ENCODE measurements at regions not wholly inside any gene's neighbourhood (a gene's known extent, or its start where the extent isn't known, plus 50 kb on each side); places are given as distances from the start of the nearest gene placed in this dataset.

DNA sequence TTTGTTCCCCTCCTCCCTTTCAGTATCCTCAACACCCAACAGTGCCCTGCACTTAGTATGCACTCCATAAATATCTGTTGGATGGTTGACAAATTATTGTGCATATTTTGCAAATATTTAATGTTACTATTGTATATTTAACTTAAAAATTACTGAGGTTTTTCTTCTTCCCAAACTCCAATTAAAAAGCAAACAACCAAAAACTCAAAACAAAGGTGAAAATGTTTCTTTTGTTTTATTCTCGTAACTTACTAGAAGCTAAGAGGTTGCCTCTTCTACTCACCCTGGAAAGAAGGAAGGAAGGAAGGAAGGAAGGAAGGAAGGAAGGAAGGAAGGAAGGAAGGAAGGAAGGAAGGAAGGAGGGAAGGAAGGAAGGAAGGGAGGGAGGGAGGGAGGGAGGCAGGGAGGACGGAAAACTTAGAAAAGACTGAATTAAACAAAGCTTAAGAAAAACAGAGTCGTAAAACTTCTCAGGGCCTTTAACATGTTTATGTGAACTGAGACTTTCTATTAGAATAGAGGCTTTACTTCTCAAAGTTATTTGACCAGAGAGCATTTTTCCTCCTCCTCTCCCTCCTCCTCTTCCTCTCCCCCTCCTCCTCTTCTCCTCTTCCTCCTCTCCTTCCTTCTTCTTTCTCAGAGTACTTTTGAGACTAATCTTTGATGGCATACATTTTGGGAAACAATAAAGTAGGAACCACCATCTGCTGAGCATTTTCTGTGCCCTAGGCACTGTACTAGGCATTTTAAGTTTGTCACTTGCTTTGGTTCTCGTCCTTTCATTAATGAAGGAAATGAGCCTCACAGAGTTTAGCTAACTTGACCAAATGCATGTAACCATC, 396.6 kb upstream of the WWC1 start:
- Histone ChIP-seq H3K36me3 (ENCODE audit: control insufficient read depth, insufficient read depth, low read length) (no peaks in the 10 kb centered on the region), H3K4me3 (ENCODE audit: insufficient read depth, low read depth, low read length, poor library complexity, severe bottlenecking) (no peak overlapping the region), H3K27me3 (replicated peaks; ENCODE audit: control insufficient read depth, insufficient read depth, low read length, poor library complexity, severe bottlenecking) (no peaks in the 10 kb centered on the region), H3K9me3 (ENCODE audit: control insufficient read depth, low read length) (no peaks in the 10 kb centered on the region), H3K27ac (ENCODE audit: insufficient read depth, low read length, poor library complexity, severe bottlenecking) (no peak overlapping the region), H3K4me1 (ENCODE audit: control insufficient read depth, insufficient read depth, low read length, poor library complexity, severe bottlenecking) (no peaks in the 10 kb centered on the region)
- no peak for DNase-seq

DNA sequence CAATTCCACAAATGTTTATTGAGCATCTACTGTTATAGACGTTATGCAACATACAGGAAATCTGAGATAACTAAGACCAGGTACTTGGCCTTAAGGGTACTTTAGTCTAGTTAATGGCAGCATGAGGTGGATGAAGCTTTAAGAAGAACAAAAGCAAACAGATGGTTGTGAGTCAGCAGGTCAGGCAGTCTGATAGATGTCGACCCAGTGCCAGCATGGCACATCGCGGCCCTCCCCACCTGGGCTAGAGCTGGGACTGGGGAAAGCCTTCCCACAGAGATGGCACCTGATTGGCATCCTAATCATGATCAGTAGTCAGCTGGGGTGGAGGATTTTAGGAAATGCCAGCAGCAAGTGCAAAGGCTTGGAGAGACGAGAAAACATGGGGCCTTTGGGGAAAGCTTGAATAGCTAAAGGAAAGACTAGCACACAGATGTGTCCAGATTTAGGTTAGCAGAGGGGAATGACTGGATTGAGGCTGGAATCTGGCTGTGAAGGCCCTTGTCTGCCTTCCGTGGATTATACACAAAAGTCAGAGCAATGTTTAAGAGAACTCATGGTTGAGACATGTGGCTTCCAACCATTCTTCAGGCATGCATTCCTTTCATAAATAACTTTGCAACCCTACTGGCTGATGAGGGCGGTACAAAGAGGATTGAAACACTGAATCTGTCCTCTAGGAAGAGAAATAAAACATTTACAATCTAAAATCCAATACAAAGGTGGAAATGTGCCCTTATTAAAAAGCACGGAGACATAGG, 395.4 kb upstream of the WWC1 start:
- Histone ChIP-seq H3K4me3 (ENCODE audit: insufficient read depth, low read depth, low read length, poor library complexity, severe bottlenecking) (no peak overlapping the region), H3K36me3 (ENCODE audit: control insufficient read depth, insufficient read depth, low read length) (no peaks in the 10 kb centered on the region), H3K27me3 (replicated peaks; ENCODE audit: control insufficient read depth, insufficient read depth, low read length, poor library complexity, severe bottlenecking) (no peaks in the 10 kb centered on the region), H3K9me3 (ENCODE audit: control insufficient read depth, low read length) (no peaks in the 10 kb centered on the region), H3K27ac (ENCODE audit: insufficient read depth, low read length, poor library complexity, severe bottlenecking) (no peak overlapping the region), H3K4me1 (ENCODE audit: control insufficient read depth, insufficient read depth, low read length, poor library complexity, severe bottlenecking) (no peaks in the 10 kb centered on the region)
- no peak for DNase-seq

DNA sequence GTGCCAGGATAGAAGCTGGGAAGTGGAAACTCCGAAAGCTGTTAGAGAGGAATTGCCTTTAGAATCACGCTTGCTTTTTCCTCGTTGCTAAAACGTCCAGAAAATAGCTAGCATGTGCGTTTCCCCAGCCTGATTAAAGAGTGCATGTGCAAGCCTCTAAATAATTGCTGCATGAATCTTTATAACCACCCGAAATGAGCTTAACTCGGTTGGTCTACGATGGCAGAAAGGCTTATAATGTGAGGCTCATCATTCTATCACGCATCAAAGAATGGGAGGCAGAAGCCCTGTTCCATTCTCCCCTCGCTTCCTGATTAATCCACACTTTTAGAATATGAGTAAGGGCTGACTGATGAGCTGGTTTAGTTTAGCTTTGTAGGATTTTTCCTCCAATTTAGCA, 394.6 kb upstream of the WWC1 start:
- DNase-seq = no peak
- H3K36me3 ChIP-seq (ENCODE audit: control insufficient read depth, insufficient read depth, low read length) = no peaks in the 10 kb centered on the region

DNA sequence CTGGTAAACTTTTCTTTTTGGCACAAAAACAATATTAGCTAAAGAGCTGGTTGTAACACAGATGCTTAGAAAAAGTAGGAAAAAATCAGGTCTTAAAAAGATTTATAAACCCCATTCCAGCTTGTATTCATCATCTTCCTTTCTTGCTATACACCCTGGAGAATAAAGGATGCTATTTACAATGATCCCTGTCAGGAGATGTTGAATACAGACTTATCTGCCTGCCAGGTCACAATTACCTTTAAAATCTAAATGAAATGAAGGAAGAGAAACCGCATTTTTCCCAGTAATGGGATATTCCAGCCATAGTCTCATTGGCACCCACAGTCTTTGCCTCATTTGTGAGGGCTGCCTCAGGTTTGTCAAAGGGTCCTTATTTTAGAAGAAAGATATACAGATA, 394.1 kb upstream of the WWC1 start:
- no peak for DNase-seq
- no peak overlapping the region for H3K27ac ChIP-seq (ENCODE audit: insufficient read depth, low read length, poor library complexity, severe bottlenecking)
- H3K9me3 ChIP-seq (ENCODE audit: control insufficient read depth, low read length) = no peaks in the 10 kb centered on the region
- H3K4me1 ChIP-seq (ENCODE audit: control insufficient read depth, insufficient read depth, low read length, poor library complexity, severe bottlenecking) = no peaks in the 10 kb centered on the region
- H3K27me3 ChIP-seq (replicated peaks; ENCODE audit: control insufficient read depth, insufficient read depth, low read length, poor library complexity, severe bottlenecking) = no peaks in the 10 kb centered on the region
- no peak overlapping the region for H3K4me3 ChIP-seq (ENCODE audit: insufficient read depth, low read depth, low read length, poor library complexity, severe bottlenecking)
- no peaks in the 10 kb centered on the region for H3K36me3 ChIP-seq (ENCODE audit: control insufficient read depth, insufficient read depth, low read length)

More for the DNA sequence above, 394.6 kb upstream of the WWC1 start:
- Histone ChIP-seq H3K4me1 (ENCODE audit: control insufficient read depth, insufficient read depth, low read length, poor library complexity, severe bottlenecking) (no peaks in the 10 kb centered on the region), H3K27me3 (replicated peaks; ENCODE audit: control insufficient read depth, insufficient read depth, low read length, poor library complexity, severe bottlenecking) (no peaks in the 10 kb centered on the region), H3K4me3 (ENCODE audit: insufficient read depth, low read depth, low read length, poor library complexity, severe bottlenecking) (no peak overlapping the region), H3K27ac (ENCODE audit: insufficient read depth, low read length, poor library complexity, severe bottlenecking) (no peak overlapping the region), H3K9me3 (ENCODE audit: control insufficient read depth, low read length) (no peaks in the 10 kb centered on the region)

DNA sequence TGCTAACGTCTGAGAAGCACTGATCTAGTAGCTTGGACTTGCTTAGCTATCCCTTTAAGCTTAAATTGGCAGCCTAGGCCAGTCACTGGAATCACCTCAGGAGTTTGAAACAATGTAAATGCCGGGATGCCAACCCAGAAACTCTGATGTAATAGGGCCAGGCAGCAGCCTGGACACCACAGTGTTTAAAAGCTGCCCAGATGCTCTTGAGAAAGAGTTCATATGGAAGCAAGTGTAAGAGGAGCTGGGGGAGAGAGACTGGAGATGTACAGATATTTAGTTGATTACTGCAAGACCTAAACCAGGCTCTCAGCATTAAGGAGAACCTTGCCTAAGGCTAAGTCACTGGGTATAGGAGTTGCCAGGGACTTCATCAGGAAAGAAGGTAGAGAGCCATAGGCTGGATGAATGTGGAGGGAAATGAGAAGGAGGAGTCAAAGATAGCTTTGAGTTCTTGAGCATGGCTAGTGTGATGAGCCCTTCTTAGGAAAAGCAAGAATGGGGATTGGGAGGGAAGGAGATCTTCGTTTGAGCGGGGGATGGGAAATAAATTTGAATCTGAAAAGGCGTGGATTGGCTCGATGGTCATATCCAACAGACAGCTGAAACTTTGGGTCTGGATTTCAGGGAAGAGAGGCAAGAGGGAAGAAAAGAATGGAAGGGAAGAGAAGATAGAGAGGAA, 392.9 kb upstream of the WWC1 start:
- Histone ChIP-seq H3K36me3 (ENCODE audit: control insufficient read depth, insufficient read depth, low read length) (no peaks in the 10 kb centered on the region), H3K27me3 (replicated peaks; ENCODE audit: control insufficient read depth, insufficient read depth, low read length, poor library complexity, severe bottlenecking) (no peaks in the 10 kb centered on the region), H3K9me3 (ENCODE audit: control insufficient read depth, low read length) (no peaks in the 10 kb centered on the region), H3K4me1 (ENCODE audit: control insufficient read depth, insufficient read depth, low read length, poor library complexity, severe bottlenecking) (no peaks in the 10 kb centered on the region), H3K27ac (ENCODE audit: insufficient read depth, low read length, poor library complexity, severe bottlenecking) (no peak overlapping the region), H3K4me3 (ENCODE audit: insufficient read depth, low read depth, low read length, poor library complexity, severe bottlenecking) (no peak overlapping the region)
- no peak for DNase-seq

DNA sequence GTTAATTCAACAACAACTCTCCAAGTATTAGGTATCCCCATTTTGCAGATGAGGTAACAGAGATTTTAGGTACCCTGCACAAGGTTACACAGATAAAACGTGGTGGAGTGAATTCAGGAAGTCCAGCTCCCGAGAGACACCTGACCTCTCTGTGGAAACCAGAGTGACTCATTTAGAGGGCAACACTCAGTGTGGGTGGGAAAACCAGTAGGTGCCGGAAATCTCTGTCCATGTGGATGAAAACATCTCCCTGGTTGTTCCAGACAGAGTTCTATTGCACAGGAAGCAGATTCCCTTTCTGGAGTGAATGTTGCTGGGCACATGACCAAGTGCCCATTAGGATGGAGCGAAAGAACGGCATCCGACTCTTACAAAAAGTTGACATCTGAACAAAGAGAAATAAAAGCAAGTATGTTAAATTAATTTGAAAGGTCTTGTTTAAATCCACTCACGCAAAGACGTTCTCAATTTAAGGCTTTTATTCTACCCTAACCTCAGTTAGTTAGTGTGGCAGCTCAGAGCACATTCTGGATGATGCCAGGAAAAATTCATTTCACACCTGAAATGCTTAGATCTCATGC, 391.9 kb upstream of the WWC1 start:
- no peaks in the 10 kb centered on the region for H3K36me3 ChIP-seq (ENCODE audit: control insufficient read depth, insufficient read depth, low read length)
- H3K27me3 ChIP-seq (replicated peaks; ENCODE audit: control insufficient read depth, insufficient read depth, low read length, poor library complexity, severe bottlenecking) = no peaks in the 10 kb centered on the region
- no peak for DNase-seq
- H3K4me1 ChIP-seq (ENCODE audit: control insufficient read depth, insufficient read depth, low read length, poor library complexity, severe bottlenecking) = no peaks in the 10 kb centered on the region
- H3K27ac ChIP-seq (ENCODE audit: insufficient read depth, low read length, poor library complexity, severe bottlenecking) = no peak overlapping the region
- H3K9me3 ChIP-seq (ENCODE audit: control insufficient read depth, low read length) = no peaks in the 10 kb centered on the region
- H3K4me3 ChIP-seq (ENCODE audit: insufficient read depth, low read depth, low read length, poor library complexity, severe bottlenecking) = no peak overlapping the region

DNA sequence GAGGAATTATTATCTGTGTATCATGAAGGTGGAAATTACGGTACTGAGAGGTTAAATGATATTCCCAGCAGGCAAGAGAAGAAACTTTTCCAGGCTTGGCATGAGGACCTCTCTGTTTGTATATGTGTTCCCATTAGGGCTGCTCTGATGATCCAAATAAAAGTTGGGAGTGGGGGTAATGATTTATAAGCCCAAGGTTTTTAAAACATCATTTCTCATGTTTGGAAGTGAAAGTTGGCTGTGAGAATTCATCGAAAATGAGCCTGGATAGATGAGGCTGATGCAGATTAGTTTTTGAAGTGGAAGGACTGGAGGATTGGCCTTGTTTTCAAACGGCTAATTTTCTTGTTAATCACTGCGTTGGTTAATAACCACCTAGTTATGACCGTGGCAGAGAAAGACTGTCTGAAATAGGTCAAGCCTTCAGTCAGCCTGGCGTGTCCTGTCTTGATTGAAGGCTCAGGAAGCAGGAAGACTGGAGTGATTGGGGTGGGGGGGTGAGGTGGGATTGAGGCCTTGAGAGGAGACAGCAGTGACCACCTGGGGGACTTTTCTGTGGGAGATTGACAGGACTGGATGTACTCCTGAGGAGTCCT, 391.0 kb upstream of the WWC1 start:
- no peak overlapping the region for H3K4me3 ChIP-seq (ENCODE audit: insufficient read depth, low read depth, low read length, poor library complexity, severe bottlenecking)
- no peak for DNase-seq
- no peaks in the 10 kb centered on the region for H3K36me3 ChIP-seq (ENCODE audit: control insufficient read depth, insufficient read depth, low read length)
- H3K27me3 ChIP-seq (replicated peaks; ENCODE audit: control insufficient read depth, insufficient read depth, low read length, poor library complexity, severe bottlenecking) = no peaks in the 10 kb centered on the region
- no peaks in the 10 kb centered on the region for H3K4me1 ChIP-seq (ENCODE audit: control insufficient read depth, insufficient read depth, low read length, poor library complexity, severe bottlenecking)
- no peak overlapping the region for H3K27ac ChIP-seq (ENCODE audit: insufficient read depth, low read length, poor library complexity, severe bottlenecking)
- H3K9me3 ChIP-seq (ENCODE audit: control insufficient read depth, low read length) = no peaks in the 10 kb centered on the region

DNA sequence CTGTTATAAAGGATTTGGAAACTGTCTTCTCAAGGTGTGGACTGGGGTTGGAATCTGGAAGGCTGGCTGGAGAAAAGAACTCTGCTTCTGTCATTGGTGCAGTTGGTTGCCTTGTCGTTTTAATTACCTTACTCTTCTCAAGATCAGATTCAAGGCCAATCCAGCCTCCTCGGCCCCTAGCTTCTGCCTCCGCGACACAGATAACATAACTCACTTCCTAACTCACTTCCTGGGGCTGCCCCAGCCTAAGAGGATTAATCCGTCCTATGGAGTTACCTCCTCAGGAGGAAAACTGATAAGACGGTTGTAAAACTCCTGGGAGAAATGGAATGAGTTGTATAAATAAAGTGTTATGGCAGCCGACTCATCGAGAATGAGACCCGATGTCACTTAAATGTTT, 389.1 kb upstream of the WWC1 start:
- DNase-seq = no peak
- Histone ChIP-seq H3K27ac (ENCODE audit: insufficient read depth, low read length, poor library complexity, severe bottlenecking) (no peak overlapping the region), H3K9me3 (ENCODE audit: control insufficient read depth, low read length) (no peaks in the 10 kb centered on the region), H3K36me3 (ENCODE audit: control insufficient read depth, insufficient read depth, low read length) (no peaks in the 10 kb centered on the region), H3K4me1 (ENCODE audit: control insufficient read depth, insufficient read depth, low read length, poor library complexity, severe bottlenecking) (no peaks in the 10 kb centered on the region), H3K4me3 (ENCODE audit: insufficient read depth, low read depth, low read length, poor library complexity, severe bottlenecking) (no peak overlapping the region), H3K27me3 (replicated peaks; ENCODE audit: control insufficient read depth, insufficient read depth, low read length, poor library complexity, severe bottlenecking) (no peaks in the 10 kb centered on the region)

DNA sequence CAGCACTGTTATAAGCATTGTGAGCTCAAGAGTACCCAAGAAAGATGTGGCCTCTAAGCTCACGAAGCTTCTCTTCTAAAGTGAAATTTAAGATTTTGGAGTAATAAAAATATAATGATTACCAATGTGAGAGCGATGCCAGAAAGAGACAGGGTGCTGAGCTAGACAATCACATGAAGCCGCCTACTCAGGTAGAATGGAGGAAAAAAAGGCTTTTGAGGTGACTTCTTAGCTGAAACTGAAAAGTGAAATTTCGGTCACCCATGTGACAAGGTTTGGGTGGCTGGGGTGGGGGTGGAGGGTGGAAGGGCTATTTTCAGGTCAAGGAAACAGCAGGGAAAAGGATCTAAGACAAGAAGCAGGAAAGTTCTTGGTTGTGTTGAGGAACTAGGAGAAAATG, 388.2 kb upstream of the WWC1 start:
- no peak overlapping the region for H3K27ac ChIP-seq (ENCODE audit: insufficient read depth, low read length, poor library complexity, severe bottlenecking)
- DNase-seq = no peak
- H3K4me3 ChIP-seq (ENCODE audit: insufficient read depth, low read depth, low read length, poor library complexity, severe bottlenecking) = no peak overlapping the region
- H3K27me3 ChIP-seq (replicated peaks; ENCODE audit: control insufficient read depth, insufficient read depth, low read length, poor library complexity, severe bottlenecking) = no peaks in the 10 kb centered on the region
- H3K9me3 ChIP-seq (ENCODE audit: control insufficient read depth, low read length) = no peaks in the 10 kb centered on the region
- no peaks in the 10 kb centered on the region for H3K36me3 ChIP-seq (ENCODE audit: control insufficient read depth, insufficient read depth, low read length)
- no peaks in the 10 kb centered on the region for H3K4me1 ChIP-seq (ENCODE audit: control insufficient read depth, insufficient read depth, low read length, poor library complexity, severe bottlenecking)

Data from effector memory CD4-positive, alpha-beta T cell (primary cell).